ENCODE measurements at regions not wholly inside any gene's neighbourhood (a gene's known extent, or its start where the extent isn't known, plus 50 kb on each side); places are given as distances from the start of the nearest gene placed in this dataset.

DNA sequence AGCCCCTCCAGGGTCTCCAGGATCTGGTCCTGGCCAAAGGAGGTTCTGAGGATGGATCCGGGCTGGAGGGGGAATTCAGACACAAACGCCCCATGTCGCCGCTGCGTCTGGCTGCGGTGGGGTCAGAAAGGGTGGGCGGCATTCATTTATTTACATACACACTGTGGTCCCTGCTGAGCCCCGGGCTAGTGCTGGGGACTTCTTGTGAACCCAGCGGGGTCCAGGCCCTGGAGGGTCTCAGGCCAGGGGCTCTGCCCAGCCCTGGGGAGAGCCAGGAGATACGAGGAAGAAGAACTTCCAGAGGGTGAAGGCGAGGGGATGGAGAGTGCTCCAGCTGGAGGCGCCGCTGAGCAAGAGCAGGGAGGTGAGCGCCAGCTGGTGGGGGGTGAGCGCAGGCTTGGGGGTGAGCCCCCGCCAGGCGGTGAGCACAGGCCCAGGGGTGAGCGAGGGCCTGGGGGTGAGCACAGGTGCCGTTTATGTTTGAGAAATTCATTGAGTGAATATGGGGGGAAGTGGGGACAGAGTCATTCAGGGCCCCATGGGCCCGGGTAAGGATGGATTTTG lies 68.1 kb downstream of the NCOR2 start:
- DNase-seq: no peak

DNA sequence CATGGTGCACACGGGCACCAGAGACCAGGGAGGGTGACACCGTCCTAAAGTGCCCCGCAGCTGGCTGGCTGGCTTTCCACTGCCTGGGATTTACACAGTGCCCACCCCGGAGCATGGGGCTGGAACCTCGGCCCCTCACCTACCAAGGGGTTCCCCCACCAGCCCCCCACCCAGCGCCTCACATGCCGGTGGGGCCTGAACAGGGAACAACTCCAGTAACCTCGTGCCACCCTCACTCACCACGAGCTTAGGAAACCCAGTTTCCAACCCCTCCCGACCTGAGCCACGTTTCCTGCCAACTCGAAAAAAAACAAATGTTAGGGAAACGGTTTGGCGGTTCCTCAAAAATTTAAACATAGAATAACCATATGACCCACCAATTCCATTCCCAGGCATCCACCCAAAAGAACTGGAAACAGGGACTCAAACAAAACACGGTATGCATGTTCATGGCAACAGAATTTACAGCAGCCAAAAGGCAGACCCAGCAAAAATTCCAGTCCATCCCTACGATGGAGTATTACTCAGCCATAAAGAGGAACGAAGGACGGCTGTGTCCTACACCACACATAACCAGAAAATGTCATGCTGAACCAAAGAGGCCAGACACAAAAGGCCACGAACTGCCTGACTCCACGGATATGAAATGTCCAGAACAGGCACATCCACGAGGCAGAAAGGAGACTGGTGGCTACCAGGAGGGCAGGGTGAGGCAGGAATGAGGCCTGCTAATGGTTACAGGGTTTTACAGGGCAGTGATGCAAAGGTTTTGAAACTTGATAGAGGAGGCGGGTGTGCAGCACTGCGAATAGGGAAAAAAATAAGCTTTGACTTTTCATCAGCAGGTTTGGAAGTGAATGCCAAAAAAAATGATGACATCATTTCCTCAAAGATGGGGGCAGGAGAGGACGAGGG lies 68.9 kb downstream of the NCOR2 start:
- peak overlapping the region in 2 of 3 donors; percentile 38 to 56 for H3K27ac ChIP-seq (ENCODE audit: low read depth in 1 of 3, low read length in 2 of 3)
- DNase-seq: no peak
- H3K36me3 ChIP-seq (ENCODE audit: control insufficient read depth in 3 of 3, insufficient read depth in 2 of 3, low read depth in 1 of 3, low read length in 3 of 3): peaks cover 0 to 79% (median 0%) of the 10 kb centered on the region in 3 donors
- H3K4me1 ChIP-seq (ENCODE audit: control insufficient read depth in 3 of 3, insufficient read depth in 2 of 3, low read depth in 1 of 3, low read length in 2 of 3): peaks cover 0 to 40% (median 0%) of the 10 kb centered on the region in 3 donors
- no peaks in the 10 kb centered on the region for H3K9me3 ChIP-seq (ENCODE audit: control insufficient read depth in 2 of 2, insufficient read depth in 1 of 2, low read depth in 1 of 2, low read length in 1 of 2)
- no peak for FAIRE-seq
- H3K27me3 ChIP-seq (ENCODE audit: control insufficient read depth in 3 of 3, insufficient read depth in 3 of 3, low read length in 3 of 3): no peaks in the 10 kb centered on the region
- H3K4me3 ChIP-seq (ENCODE audit: low read depth in 1 of 3, low read length in 3 of 3): no peak overlapping the region
- 51 to 81% (median 67%) methylated on average over 23 to 24 of the region's 24 CpGs for WGBS, 3 donors

More for the DNA sequence above, 68.1 kb downstream of the NCOR2 start:
- Histone ChIP-seq H3K27ac (ENCODE audit: low read depth in 1 of 3, low read length in 2 of 3) (peak overlapping the region in 1 of 3 donors; percentile 19), H3K36me3 (ENCODE audit: control insufficient read depth in 3 of 3, insufficient read depth in 2 of 3, low read depth in 1 of 3, low read length in 3 of 3) (peaks cover 0 to 76% (median 0%) of the 10 kb centered on the region in 3 donors), H3K4me1 (ENCODE audit: control insufficient read depth in 3 of 3, insufficient read depth in 2 of 3, low read depth in 1 of 3, low read length in 2 of 3) (peaks cover 0 to 40% (median 0%) of the 10 kb centered on the region in 3 donors), H3K27me3 (ENCODE audit: control insufficient read depth in 3 of 3, insufficient read depth in 3 of 3, low read length in 3 of 3) (no peaks in the 10 kb centered on the region), H3K4me3 (ENCODE audit: low read depth in 1 of 3, low read length in 3 of 3) (no peak overlapping the region), H3K9me3 (ENCODE audit: control insufficient read depth in 2 of 2, insufficient read depth in 1 of 2, low read depth in 1 of 2, low read length in 1 of 2) (no peaks in the 10 kb centered on the region)
- 80 to 93% (median 92%) methylated on average over 20 of the region's 20 CpGs for WGBS, 3 donors
- no peak for FAIRE-seq

DNA sequence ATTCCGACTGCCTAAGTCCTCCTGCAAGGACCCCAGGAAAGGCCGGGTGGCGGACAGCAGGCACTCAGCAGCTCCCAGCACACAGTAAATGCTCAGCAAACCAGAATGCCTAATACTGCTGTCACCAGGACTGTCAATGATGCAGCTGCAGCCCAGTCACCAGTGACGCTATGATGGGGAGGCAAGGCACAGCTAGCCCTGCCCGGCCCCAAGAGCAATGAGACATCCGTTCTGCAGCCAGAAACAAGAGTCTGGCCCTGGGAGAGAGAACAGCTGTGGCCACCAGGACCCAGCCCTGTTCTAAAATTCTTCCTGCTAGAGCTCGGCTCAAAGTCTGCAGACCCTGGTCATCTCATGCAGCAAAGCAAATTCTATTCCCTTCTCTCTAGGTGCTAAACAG lies 69.8 kb downstream of the NCOR2 start:
- FAIRE-seq (no peak), DNase-seq (no peak)
- Histone ChIP-seq H3K27me3 (ENCODE audit: control insufficient read depth in 3 of 3, insufficient read depth in 3 of 3, low read length in 3 of 3) (no peaks in the 10 kb centered on the region), H3K27ac (ENCODE audit: low read depth in 1 of 3, low read length in 2 of 3) (peak overlapping the region in 2 of 3 donors; percentile 42 to 56), H3K4me3 (ENCODE audit: low read depth in 1 of 3, low read length in 3 of 3) (no peak overlapping the region), H3K36me3 (ENCODE audit: control insufficient read depth in 3 of 3, insufficient read depth in 2 of 3, low read depth in 1 of 3, low read length in 3 of 3) (peaks cover 0 to 81% (median 0%) of the 10 kb centered on the region in 3 donors), H3K9me3 (ENCODE audit: control insufficient read depth in 2 of 2, insufficient read depth in 1 of 2, low read depth in 1 of 2, low read length in 1 of 2) (no peaks in the 10 kb centered on the region), H3K4me1 (ENCODE audit: control insufficient read depth in 3 of 3, insufficient read depth in 2 of 3, low read depth in 1 of 3, low read length in 2 of 3) (peaks cover 0 to 40% (median 0%) of the 10 kb centered on the region in 3 donors)
- 52 to 60% (median 52%) methylated on average over 7 of the region's 7 CpGs for WGBS, 3 donors

DNA sequence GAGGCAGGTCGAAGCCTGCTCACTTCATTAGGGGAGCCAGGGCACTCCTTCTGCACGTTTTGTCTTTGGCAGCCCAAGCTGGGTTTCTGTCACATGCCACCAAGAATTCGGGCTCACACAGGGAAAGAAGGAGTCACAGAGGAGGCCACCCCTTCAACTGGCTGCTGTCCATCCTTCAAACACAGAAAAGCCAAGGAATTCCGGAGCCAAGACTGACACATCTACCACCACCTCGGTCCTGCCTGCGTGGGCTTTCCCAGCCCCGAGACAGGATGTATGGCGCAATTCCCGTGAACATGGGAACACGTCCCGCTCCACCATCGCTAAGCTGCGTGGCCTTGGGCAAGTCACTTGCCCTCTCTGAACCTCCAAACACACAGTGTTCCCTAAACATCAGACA lies 70.4 kb downstream of the NCOR2 start:
- no peak overlapping the region for H3K4me3 ChIP-seq (ENCODE audit: low read depth in 1 of 3, low read length in 3 of 3)
- no peaks in the 10 kb centered on the region for H3K27me3 ChIP-seq (ENCODE audit: control insufficient read depth in 3 of 3, insufficient read depth in 3 of 3, low read length in 3 of 3)
- no peak for DNase-seq
- 66 to 85% (median 83%) methylated on average over 13 of the region's 13 CpGs for WGBS, 3 donors
- H3K36me3 ChIP-seq (ENCODE audit: control insufficient read depth in 3 of 3, insufficient read depth in 2 of 3, low read depth in 1 of 3, low read length in 3 of 3): peaks cover 0 to 81% (median 0%) of the 10 kb centered on the region in 3 donors
- H3K9me3 ChIP-seq (ENCODE audit: control insufficient read depth in 2 of 2, insufficient read depth in 1 of 2, low read depth in 1 of 2, low read length in 1 of 2): no peaks in the 10 kb centered on the region
- peak overlapping the region in 1 of 3 donors; percentile 34 for H3K27ac ChIP-seq (ENCODE audit: low read depth in 1 of 3, low read length in 2 of 3)
- H3K4me1 ChIP-seq (ENCODE audit: control insufficient read depth in 3 of 3, insufficient read depth in 2 of 3, low read depth in 1 of 3, low read length in 2 of 3): peaks cover 0 to 40% (median 0%) of the 10 kb centered on the region in 3 donors
- no peak for FAIRE-seq

DNA sequence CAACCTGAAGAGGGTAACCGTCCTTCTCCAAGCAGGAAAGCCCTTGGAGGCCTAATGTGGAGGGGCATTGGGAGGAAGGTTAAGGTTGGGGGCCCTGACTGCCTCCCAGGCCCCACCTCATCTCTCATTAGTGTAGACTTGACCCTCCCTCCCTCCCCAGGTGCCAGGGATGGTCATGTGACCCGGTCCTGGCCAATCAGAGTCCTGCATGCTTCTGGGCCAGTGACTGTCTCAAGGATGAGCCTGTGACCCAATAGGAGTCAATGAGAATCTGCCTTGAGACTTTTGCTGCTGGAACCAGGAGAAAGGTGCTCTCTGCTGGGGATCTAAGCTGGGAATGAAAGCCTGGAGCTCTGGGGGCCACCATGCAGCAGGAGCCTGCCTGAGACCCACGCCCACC lies 70.8 kb downstream of the NCOR2 start:
- Histone ChIP-seq H3K27me3 (ENCODE audit: control insufficient read depth in 3 of 3, insufficient read depth in 3 of 3, low read length in 3 of 3) (no peaks in the 10 kb centered on the region), H3K4me1 (ENCODE audit: control insufficient read depth in 3 of 3, insufficient read depth in 2 of 3, low read depth in 1 of 3, low read length in 2 of 3) (peaks cover 0 to 39% (median 0%) of the 10 kb centered on the region in 3 donors), H3K4me3 (ENCODE audit: low read depth in 1 of 3, low read length in 3 of 3) (no peak overlapping the region), H3K27ac (ENCODE audit: low read depth in 1 of 3, low read length in 2 of 3) (peak overlapping the region in 1 of 3 donors; percentile 34), H3K36me3 (ENCODE audit: control insufficient read depth in 3 of 3, insufficient read depth in 2 of 3, low read depth in 1 of 3, low read length in 3 of 3) (peaks cover 0 to 81% (median 0%) of the 10 kb centered on the region in 3 donors), H3K9me3 (ENCODE audit: control insufficient read depth in 2 of 2, insufficient read depth in 1 of 2, low read depth in 1 of 2, low read length in 1 of 2) (no peaks in the 10 kb centered on the region)
- 80 to 88% (median 84%) methylated on average over 3 of the region's 3 CpGs for WGBS, 3 donors
- DNase-seq: no peak
- FAIRE-seq: no peak

GRCh38 chr12:124495194-124495983 lies 72.0 kb downstream of the NCOR2 start:
- no peaks in the 10 kb centered on the region for H3K9me3 ChIP-seq (ENCODE audit: control insufficient read depth in 2 of 2, insufficient read depth in 1 of 2, low read depth in 1 of 2, low read length in 1 of 2)
- H3K27ac ChIP-seq (ENCODE audit: low read depth in 1 of 3, low read length in 2 of 3): no peak overlapping the region
- DNase-seq (no peak), FAIRE-seq (no peak)
- H3K27me3 ChIP-seq (ENCODE audit: control insufficient read depth in 3 of 3, insufficient read depth in 3 of 3, low read length in 3 of 3): no peaks in the 10 kb centered on the region
- 87 to 94% (median 90%) methylated on average over 28 of the region's 28 CpGs for WGBS, 3 donors
- H3K4me1 ChIP-seq (ENCODE audit: control insufficient read depth in 3 of 3, insufficient read depth in 2 of 3, low read depth in 1 of 3, low read length in 2 of 3): peaks cover 0 to 38% (median 0%) of the 10 kb centered on the region in 3 donors
- H3K36me3 ChIP-seq (ENCODE audit: control insufficient read depth in 3 of 3, insufficient read depth in 2 of 3, low read depth in 1 of 3, low read length in 3 of 3): peaks cover 0 to 83% (median 0%) of the 10 kb centered on the region in 3 donors
- no peak overlapping the region for H3K4me3 ChIP-seq (ENCODE audit: low read depth in 1 of 3, low read length in 3 of 3)

DNA sequence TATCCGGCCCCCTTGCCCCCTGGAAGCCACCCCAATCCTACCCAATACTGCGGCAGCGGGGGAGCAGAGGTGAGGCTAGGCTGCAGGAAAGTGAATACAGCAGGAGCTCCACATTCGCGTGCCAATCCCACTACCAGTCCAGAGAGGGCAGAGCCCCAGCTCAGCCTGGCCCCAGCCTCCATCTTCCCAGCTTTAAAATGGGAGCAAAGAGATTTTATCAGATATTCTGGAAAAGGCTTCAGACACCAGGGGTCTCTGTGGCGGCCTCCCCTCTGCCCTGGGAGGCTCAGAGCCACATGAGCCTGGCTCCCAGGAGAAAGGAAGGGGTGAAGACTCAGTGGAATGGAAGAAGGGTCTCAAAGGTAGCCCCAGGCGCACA lies 72.7 kb downstream of the NCOR2 start:
- FAIRE-seq (no peak), DNase-seq (no peak)
- no peak overlapping the region for H3K4me3 ChIP-seq (ENCODE audit: low read depth in 1 of 3, low read length in 3 of 3)
- peaks cover 0 to 83% (median 0%) of the 10 kb centered on the region in 3 donors for H3K36me3 ChIP-seq (ENCODE audit: control insufficient read depth in 3 of 3, insufficient read depth in 2 of 3, low read depth in 1 of 3, low read length in 3 of 3)
- H3K27ac ChIP-seq (ENCODE audit: low read depth in 1 of 3, low read length in 2 of 3): no peak overlapping the region
- H3K4me1 ChIP-seq (ENCODE audit: control insufficient read depth in 3 of 3, insufficient read depth in 2 of 3, low read depth in 1 of 3, low read length in 2 of 3): peaks cover 0 to 33% (median 0%) of the 10 kb centered on the region in 3 donors
- H3K9me3 ChIP-seq (ENCODE audit: control insufficient read depth in 2 of 2, insufficient read depth in 1 of 2, low read depth in 1 of 2, low read length in 1 of 2): no peaks in the 10 kb centered on the region
- no peaks in the 10 kb centered on the region for H3K27me3 ChIP-seq (ENCODE audit: control insufficient read depth in 3 of 3, insufficient read depth in 3 of 3, low read length in 3 of 3)
- 92 to 97% (median 93%) methylated on average over 7 of the region's 7 CpGs for WGBS, 3 donors
